HG03439 (cell line): ENCODE measurements at regions not wholly inside any gene's neighbourhood (a gene's known extent, or its start where the extent isn't known, plus 50 kb on each side); places are given as distances from the start of the nearest gene placed in this dataset.
"Not testable (repeated sequence)": the region's sequence is repeated elsewhere in the genome, so short reads cannot be mapped to it uniquely, and the experiment has no call there.

Source experiments
- ATAC-seq: cut with Tn5 transposase; IDR thresholded peaks from one replicate; pipeline ENCODE4 v1.9.1; 2021; ENCODE audit warnings: mild to moderate bottlenecking, moderate library complexity; ENCODE audit not compliant: unreplicated experiment

- ATAC-seq, result no peak
Observed at GRCh38 chr2:6103372-6103771, 411.2 kb downstream of the SOX11 start.

GRCh38 chr2:6103949-6104348 lies 411.8 kb downstream of the SOX11 start:
- ATAC-seq, result no peak

GRCh38 chr2:6107290-6107689 lies 415.1 kb downstream of the SOX11 start:
- no peak for ATAC-seq

GRCh38 chr2:6109831-6110230 lies 417.6 kb downstream of the SOX11 start:
- ATAC-seq, result no peak

GRCh38 chr2:6111781-6112261 lies 419.6 kb downstream of the SOX11 start:
- ATAC-seq, result no peak

- ATAC-seq, result no peak
Observed at GRCh38 chr2:6113786-6114185, 421.6 kb downstream of the SOX11 start.

GRCh38 chr2:6127718-6128117 lies 435.5 kb downstream of the SOX11 start:
- no peak for ATAC-seq

GRCh38 chr2:6139142-6139541 lies 447.0 kb downstream of the SOX11 start:
- ATAC-seq, result no peak

GRCh38 chr2:6139916-6140315 lies 447.7 kb downstream of the SOX11 start:
- ATAC-seq, result no peak

GRCh38 chr2:6140509-6140908 lies 448.3 kb downstream of the SOX11 start:
- ATAC-seq, result no peak

GRCh38 chr2:6143812-6144211 lies 451.6 kb downstream of the SOX11 start:
- no peak for ATAC-seq

- not testable (repeated sequence) for ATAC-seq
Observed at GRCh38 chr2:6147215-6147614, 455.0 kb downstream of the SOX11 start.

- no peak for ATAC-seq
Observed at GRCh38 chr2:6148882-6149281, 456.7 kb downstream of the SOX11 start.

GRCh38 chr2:6159606-6160005 lies 467.4 kb downstream of the SOX11 start:
- ATAC-seq, result no peak

GRCh38 chr2:6163932-6164331 lies 471.7 kb downstream of the SOX11 start:
- ATAC-seq, result no peak

GRCh38 chr2:6164986-6165747 lies 473.0 kb downstream of the SOX11 start:
- ATAC-seq, result no peak

GRCh38 chr2:6167592-6168138 lies 475.5 kb downstream of the SOX11 start:
- ATAC-seq, result no peak

- ATAC-seq, result no peak
Observed at GRCh38 chr2:6168485-6168884, 476.3 kb downstream of the SOX11 start.

- ATAC-seq, result no peak
Observed at GRCh38 chr2:6171294-6171693, 479.1 kb downstream of the SOX11 start.

GRCh38 chr2:6177811-6178210 lies 485.6 kb downstream of the SOX11 start:
- ATAC-seq, result no peak

GRCh38 chr2:6181525-6181924 lies 489.3 kb downstream of the SOX11 start:
- no peak for ATAC-seq

GRCh38 chr2:6181926-6182325 lies 489.7 kb downstream of the SOX11 start:
- no peak for ATAC-seq

- no peak for ATAC-seq
Observed at GRCh38 chr2:6183226-6183625, 491.0 kb downstream of the SOX11 start.
